Naive thymus-derived CD4-positive, alpha-beta T cell (primary cell): ENCODE measurements at regions not wholly inside any gene's neighbourhood (a gene's known extent, or its start where the extent isn't known, plus 50 kb on each side); places are given as distances from the start of the nearest gene placed in this dataset.

Experiments used
- ATAC-seq: fragments of 150-1000 bp; cut with Tn5 transposase; 2 replicates; pipeline ENCODE4 v1.10.0; 2021; ENCODE audit warnings: mild to moderate bottlenecking, moderate library complexity
- CTCF ChIA-PET: fragments of 350-600 bp; sonication (Branson Sonifier 250); formaldehyde crosslinking; loops from one replicate; lab custom pipeline; 2021; ENCODE audit warnings: antibody characterized with exemption; lab: Charles Lee
- POLR2A ChIA-PET: fragments of 350-600 bp; sonication (Branson Sonifier 250); formaldehyde crosslinking; loops from one replicate; lab custom pipeline; 2021; ENCODE audit warnings: antibody characterized with exemption, inconsistent platforms; lab: Charles Lee
- DNase-seq, 9 donors: peaks; one replicate each; pipeline versions ENCODE4 v3.0.0 to v3.0.0-alpha.2; 2020 to 2022; ENCODE audit warnings: mixed read lengths in 1 of 9
- H3K27ac ChIP-seq: one replicate; pipeline ENCODE4 v1.7.0; 2013; ENCODE audit warnings: mild to moderate bottlenecking, low read depth, low read length, moderate library complexity
- H3K27me3 ChIP-seq, 2 donors: one replicate each; pipeline ENCODE4 v1.7.0; 2013; ENCODE audit warnings: low read length in 2 of 2, mild to moderate bottlenecking in 2 of 2, moderate library complexity in 2 of 2; ENCODE audit not compliant: control insufficient read depth in 2 of 2, insufficient read depth in 2 of 2
- H3K36me3 ChIP-seq, 3 experiments: 1 replicate in 2 of 3; 2 replicates in 1 of 3; pipeline ENCODE4 v1.7.0; 2013; ENCODE audit warnings: low read length in 3 of 3, mild to moderate bottlenecking in 3 of 3, moderate library complexity in 1 of 3; ENCODE audit not compliant: insufficient read depth in 3 of 3, control insufficient read depth in 2 of 3
- H3K4me1 ChIP-seq, 2 donors: one replicate each; pipeline ENCODE4 v1.7.0; 2013; ENCODE audit warnings: low read length in 2 of 2, mild to moderate bottlenecking in 2 of 2, moderate library complexity in 1 of 2; ENCODE audit not compliant: control insufficient read depth in 2 of 2, insufficient read depth in 2 of 2
- H3K4me3 ChIP-seq: 2 replicates; pipeline ENCODE4 v1.7.0; 2013; ENCODE audit warnings: mild to moderate bottlenecking, low read length
- H3K9me3 ChIP-seq, 3 experiments: 1 replicate in 2 of 3; 2 replicates in 1 of 3; pipeline ENCODE4 v1.7.0; 2013; ENCODE audit warnings: low read length in 3 of 3; ENCODE audit not compliant: control insufficient read depth in 2 of 3
- H3K27ac Mint-ChIP-seq, 9 donors: one replicate each; pipeline ENCODE4 v1.8.0; 2020 to 2022; ENCODE audit warnings: mixed read lengths in 9 of 9, mild to moderate bottlenecking in 8 of 9, moderate library complexity in 5 of 9, inconsistent platforms in 2 of 9
- H3K27me3 Mint-ChIP-seq, 5 donors: one replicate each; pipeline ENCODE4 v1.8.0; 2021 to 2022; ENCODE audit warnings: mixed read lengths in 5 of 5, mild to moderate bottlenecking in 1 of 5
- H3K36me3 Mint-ChIP-seq, 5 donors: one replicate each; pipeline ENCODE4 v1.8.0; 2020 to 2022; ENCODE audit warnings: mixed read lengths in 5 of 5, mild to moderate bottlenecking in 3 of 5, inconsistent platforms in 1 of 5
- H3K4me1 Mint-ChIP-seq, 7 donors: one replicate each; pipeline ENCODE4 v1.8.0; 2020 to 2022; ENCODE audit warnings: mixed read lengths in 7 of 7, mild to moderate bottlenecking in 3 of 7, inconsistent platforms in 1 of 7
- H3K4me3 Mint-ChIP-seq, 10 donors: one replicate each; pipeline ENCODE4 v1.8.0; 2020 to 2022; ENCODE audit warnings: mild to moderate bottlenecking in 10 of 10, mixed read lengths in 10 of 10, moderate library complexity in 6 of 10, inconsistent platforms in 2 of 10
- H3K9me3 Mint-ChIP-seq, 11 donors: one replicate each; pipeline ENCODE4 v1.8.0; 2020 to 2022; ENCODE audit warnings: mixed read lengths in 11 of 11, mild to moderate bottlenecking in 4 of 11, inconsistent platforms in 1 of 11, moderate library complexity in 1 of 11
- intact Hi-C, 2 donors: fragments of 100-400 bp; cut with micrococcal nuclease; formaldehyde crosslinking; loops; one replicate each; pipeline ENCODE4 v1.15.1; 2023

DNA sequence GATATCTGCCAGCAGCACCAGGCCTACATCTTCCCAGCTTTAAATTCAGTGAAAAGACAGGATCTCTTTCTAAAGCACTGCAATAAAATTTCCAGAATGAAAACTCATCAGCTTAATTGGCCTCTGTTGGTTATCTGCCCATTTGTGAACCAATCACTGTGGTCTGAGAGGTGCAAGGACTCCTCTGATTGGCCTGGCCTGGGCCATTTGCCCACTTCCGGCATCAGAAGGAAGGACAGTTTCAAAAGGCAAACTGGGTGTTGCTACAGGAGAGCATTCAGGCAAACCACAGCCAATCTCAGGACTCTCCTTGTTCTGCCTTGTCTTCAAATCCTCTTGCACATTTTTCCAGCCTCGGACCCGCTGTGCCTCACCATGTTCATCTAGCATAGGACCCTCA lies 163.9 kb upstream of the CCDC150 start:
- no peaks in the 10 kb centered on the region for H3K4me1 ChIP-seq
- intact Hi-C loops: no loop called here
- Mint-ChIP-seq H3K27me3 (peaks cover 0 to 20% (median 13%) of the 10 kb centered on the region in 5 donors), H3K4me3 (no peak overlapping the region), H3K4me1 (no peaks in the 10 kb centered on the region), H3K9me3 (no peaks in the 10 kb centered on the region), H3K27ac (no peak overlapping the region), H3K36me3 (no peaks in the 10 kb centered on the region)
- H3K36me3 ChIP-seq: no peaks in the 10 kb centered on the region
- DNase-seq (no peak), ATAC-seq (no peak)
- no peaks in the 10 kb centered on the region for H3K27me3 ChIP-seq
- H3K4me3 ChIP-seq: no peak overlapping the region
- H3K9me3 ChIP-seq: no peaks in the 10 kb centered on the region
- ChIA-PET CTCF (no interaction called here), POLR2A (no interaction called here)
- no peak overlapping the region for H3K27ac ChIP-seq

DNA sequence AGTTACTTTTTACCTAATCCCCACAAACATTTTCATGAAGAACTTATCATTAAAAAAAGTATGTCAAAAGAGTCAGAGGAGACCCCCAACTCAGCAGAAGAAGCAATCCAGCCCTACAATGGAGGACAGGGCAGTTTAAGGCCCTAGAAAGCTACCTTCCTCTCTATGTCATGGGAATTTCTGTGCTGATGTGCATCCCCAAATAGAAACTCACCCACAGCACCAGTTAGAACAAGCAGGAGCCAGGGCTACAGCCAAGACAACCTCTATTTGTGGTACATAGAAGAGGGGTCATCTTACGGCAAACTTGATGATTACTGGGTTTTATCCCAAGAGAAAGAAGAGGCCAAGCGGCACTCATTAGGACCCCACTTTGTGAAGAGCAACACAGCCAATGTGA lies 160.9 kb upstream of the CCDC150 start:
- Histone ChIP-seq H3K4me1 (no peaks in the 10 kb centered on the region), H3K27ac (no peak overlapping the region), H3K27me3 (peaks cover 0 to 4% of the 10 kb centered on the region in 2 donors), H3K9me3 (no peaks in the 10 kb centered on the region), H3K36me3 (no peaks in the 10 kb centered on the region), H3K4me3 (no peak overlapping the region)
- POLR2A ChIA-PET: no interaction called here
- peaks cover 4 to 26% (median 15%) of the 10 kb centered on the region in 5 donors for H3K27me3 Mint-ChIP-seq
- intact Hi-C loops: no loop called here
- H3K4me1 Mint-ChIP-seq: no peaks in the 10 kb centered on the region
- no peak for DNase-seq
- H3K27ac Mint-ChIP-seq: no peak overlapping the region
- no peak overlapping the region for H3K4me3 Mint-ChIP-seq
- CTCF ChIA-PET: no interaction called here
- H3K36me3 Mint-ChIP-seq: no peaks in the 10 kb centered on the region
- H3K9me3 Mint-ChIP-seq: peaks cover 0 to 1% (median 0%) of the 10 kb centered on the region in 11 donors
- no peak for ATAC-seq

- H3K9me3 Mint-ChIP-seq: peaks cover 0 to 1% (median 0%) of the 10 kb centered on the region in 11 donors
- no peak overlapping the region for H3K4me3 Mint-ChIP-seq
- DNase-seq (no peak), ATAC-seq (no peak)
- H3K27me3 ChIP-seq: peaks cover 0 to 4% of the 10 kb centered on the region in 2 donors
- H3K4me1 Mint-ChIP-seq: no peaks in the 10 kb centered on the region
- CTCF ChIA-PET: no interaction called here
- peaks cover 7 to 28% (median 16%) of the 10 kb centered on the region in 5 donors for H3K27me3 Mint-ChIP-seq
- no peaks in the 10 kb centered on the region for H3K4me1 ChIP-seq
- H3K4me3 ChIP-seq: no peak overlapping the region
- intact Hi-C loops: no loop called here
- H3K9me3 ChIP-seq: no peaks in the 10 kb centered on the region
- POLR2A ChIA-PET: no interaction called here
- no peak overlapping the region for H3K27ac Mint-ChIP-seq
- H3K36me3 ChIP-seq: no peaks in the 10 kb centered on the region
- H3K36me3 Mint-ChIP-seq: no peaks in the 10 kb centered on the region
- no peak overlapping the region for H3K27ac ChIP-seq
Observed at GRCh38 chr2:196479350-196479749, 160.2 kb upstream of the CCDC150 start.

GRCh38 chr2:196480653-196481323 lies 158.7 kb upstream of the CCDC150 start:
- Mint-ChIP-seq H3K36me3 (no peaks in the 10 kb centered on the region), H3K9me3 (peaks cover 0 to 1% (median 0%) of the 10 kb centered on the region in 11 donors), H3K27ac (no peak overlapping the region), H3K4me3 (no peak overlapping the region), H3K4me1 (no peaks in the 10 kb centered on the region), H3K27me3 (peaks cover 19 to 33% (median 27%) of the 10 kb centered on the region in 5 donors)
- no peaks in the 10 kb centered on the region for H3K9me3 ChIP-seq
- intact Hi-C loops: no loop called here
- no peaks in the 10 kb centered on the region for H3K4me1 ChIP-seq
- no peak overlapping the region for H3K27ac ChIP-seq
- H3K27me3 ChIP-seq: peaks cover 0 to 4% of the 10 kb centered on the region in 2 donors
- ChIA-PET POLR2A (no interaction called here), CTCF (no interaction called here)
- H3K36me3 ChIP-seq: no peaks in the 10 kb centered on the region
- no peak overlapping the region for H3K4me3 ChIP-seq
- no peak for DNase-seq
- ATAC-seq: no peak

DNA sequence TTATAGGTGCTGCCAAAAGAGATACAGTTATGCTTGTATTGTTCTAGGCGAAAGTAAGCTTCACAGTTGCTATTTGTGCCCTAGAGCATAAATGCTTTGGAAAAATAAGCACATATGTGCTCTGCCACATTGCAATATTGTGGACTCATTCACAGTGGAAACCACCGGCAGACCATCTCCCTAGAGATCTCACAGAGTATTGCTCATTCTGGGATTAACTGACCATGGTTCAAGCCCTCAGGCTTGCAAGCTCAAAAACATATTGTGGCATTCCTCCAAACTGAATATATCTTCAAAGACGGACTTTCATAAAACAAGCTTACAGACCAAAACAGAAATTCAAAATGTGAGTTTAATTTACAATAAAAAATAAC lies 158.2 kb upstream of the CCDC150 start:
- Mint-ChIP-seq H3K4me3 (no peak overlapping the region), H3K36me3 (no peaks in the 10 kb centered on the region), H3K27me3 (peaks cover 21 to 35% (median 29%) of the 10 kb centered on the region in 5 donors), H3K4me1 (no peaks in the 10 kb centered on the region), H3K27ac (no peak overlapping the region), H3K9me3 (peaks cover 0 to 1% (median 0%) of the 10 kb centered on the region in 11 donors)
- no peak overlapping the region for H3K27ac ChIP-seq
- H3K4me3 ChIP-seq: no peak overlapping the region
- H3K4me1 ChIP-seq: no peaks in the 10 kb centered on the region
- ChIA-PET POLR2A (no interaction called here), CTCF (no interaction called here)
- ATAC-seq: no peak
- intact Hi-C loops: no loop called here
- H3K27me3 ChIP-seq: peaks cover 0 to 4% of the 10 kb centered on the region in 2 donors
- H3K36me3 ChIP-seq: no peaks in the 10 kb centered on the region
- DNase-seq: no peak
- H3K9me3 ChIP-seq: no peaks in the 10 kb centered on the region

GRCh38 chr2:196482119-196483065 lies 157.1 kb upstream of the CCDC150 start:
- POLR2A ChIA-PET: no interaction called here
- Mint-ChIP-seq H3K4me1 (no peaks in the 10 kb centered on the region), H3K27ac (no peak overlapping the region), H3K9me3 (peaks cover 0 to 1% (median 0%) of the 10 kb centered on the region in 11 donors), H3K4me3 (no peak overlapping the region), H3K27me3 (peaks cover 23 to 37% (median 29%) of the 10 kb centered on the region in 5 donors), H3K36me3 (no peaks in the 10 kb centered on the region)
- Histone ChIP-seq H3K9me3 (no peaks in the 10 kb centered on the region), H3K4me1 (no peaks in the 10 kb centered on the region), H3K27ac (no peak overlapping the region), H3K36me3 (no peaks in the 10 kb centered on the region), H3K27me3 (peaks cover 0 to 4% of the 10 kb centered on the region in 2 donors), H3K4me3 (no peak overlapping the region)
- DNase-seq (no peak), ATAC-seq (no peak)
- CTCF ChIA-PET: interaction anchor here (0.7 kb wide), 1 partner anchor 29 kb away, joined by 3 read pairs; no protein-coding TSS in a partner anchor
- intact Hi-C loops: no loop called here
